MM.1S (cell line): ENCODE measurements at regions not wholly inside any gene's neighbourhood (a gene's known extent, or its start where the extent isn't known, plus 50 kb on each side); places are given as distances from the start of the nearest gene placed in this dataset.

Source experiments
- DNase-seq: peaks from one replicate; pipeline ENCODE4 v3.0.0-alpha.2; 2015
- H2AFZ ChIP-seq: fragments of 300-600 bp; sonication (generic); 2 replicates; pipeline ENCODE4 v1.6.0; 2016; ENCODE audit warnings: antibody characterized with exemption, low read length
- H3F3A ChIP-seq: fragments of 300-600 bp; sonication (generic); 2 replicates; pipeline ENCODE4 v1.6.1; 2016; ENCODE audit warnings: mild to moderate bottlenecking, antibody characterized with exemption, low read length, moderate library complexity, mixed read lengths; ENCODE audit not compliant: insufficient read depth
- H3K27ac ChIP-seq: fragments of 300-600 bp; sonication (generic); 2 replicates; pipeline ENCODE4 v1.5.1; 2016; ENCODE audit warnings: mild to moderate bottlenecking, low read length
- H3K27me3 ChIP-seq: fragments of 300-600 bp; sonication (generic); replicated peaks from 2 replicates; pipeline ENCODE4 v1.6.0; 2016; ENCODE audit warnings: low read length; ENCODE audit not compliant: insufficient read depth
- H3K36me3 ChIP-seq: fragments of 300-600 bp; sonication (generic); replicated peaks from 2 replicates; pipeline ENCODE4 v1.6.1; 2016; ENCODE audit warnings: mild to moderate bottlenecking, low read length, mixed read lengths; ENCODE audit not compliant: insufficient read depth
- H3K4me1 ChIP-seq: fragments of 300-600 bp; sonication (generic); 2 replicates; pipeline ENCODE4 v1.6.1; 2016; ENCODE audit warnings: low read length, mixed read lengths
- H3K4me2 ChIP-seq: fragments of 300-600 bp; sonication (generic); 2 replicates; pipeline ENCODE4 v1.6.0; 2016; ENCODE audit warnings: low read depth, low read length
- H3K4me3 ChIP-seq: fragments of 300-600 bp; sonication (generic); 2 replicates; pipeline ENCODE4 v1.5.1; 2016; ENCODE audit warnings: low read length, mixed read lengths
- H3K79me2 ChIP-seq: fragments of 300-600 bp; sonication (generic); 2 replicates; pipeline ENCODE4 v1.6.1; 2016; ENCODE audit warnings: mixed run types, low read length, mixed read lengths
- H3K9ac ChIP-seq: fragments of 300-600 bp; sonication (generic); 2 replicates; pipeline ENCODE4 v1.6.1; 2016; ENCODE audit warnings: low read length, mixed read lengths
- H3K9me2 ChIP-seq: fragments of 300-600 bp; sonication (generic); replicated peaks from 2 replicates; pipeline ENCODE4 v1.6.1; 2016; ENCODE audit warnings: mild to moderate bottlenecking, low read length, mixed read lengths; ENCODE audit not compliant: insufficient read depth
- H3K9me3 ChIP-seq: fragments of 300-600 bp; sonication (generic); replicated peaks from 2 replicates; pipeline ENCODE4 v1.6.1; 2016; ENCODE audit warnings: mild to moderate bottlenecking, low read length, mixed read lengths; ENCODE audit not compliant: insufficient read depth
- H4K20me1 ChIP-seq: fragments of 300-600 bp; sonication (generic); 2 replicates; pipeline ENCODE4 v1.6.1; 2016; ENCODE audit warnings: mild to moderate bottlenecking, low read length, moderate library complexity, mixed read lengths; ENCODE audit not compliant: insufficient read depth
- CTCF ChIP-seq: fragments of 300-600 bp; sonication (generic); IDR thresholded peaks from 2 replicates; pipeline ENCODE4 v1.5.1; 2016; ENCODE audit warnings: antibody characterized with exemption, low read length, mixed read lengths
- EZH2 ChIP-seq: fragments of 300-600 bp; sonication (generic); optimal IDR thresholded peaks from 2 replicates; pipeline ENCODE3; 2017; ENCODE audit warnings: low read depth, mild to moderate bottlenecking, antibody characterized with exemption, low read length, mixed read lengths
- EZH2phosphoT487 ChIP-seq: fragments of 300-600 bp; sonication (generic); IDR thresholded peaks from 2 replicates; pipeline ENCODE4 v1.6.1; 2018; ENCODE audit warnings: antibody characterized with exemption, low read length

GRCh38 chr12:125606312-125606711 is 541.1 kb downstream of the AACS start:
- no peak overlapping the region for H3K4me2 ChIP-seq
- TF ChIP-seq EZH2phosphoT487 (no peak), CTCF (no peak), EZH2 (no peak)
- no peaks in the 10 kb centered on the region for H3K4me1 ChIP-seq
- H3K9ac ChIP-seq = no peak overlapping the region
- H3K36me3 ChIP-seq = no peaks in the 10 kb centered on the region
- H3K9me2 ChIP-seq = no peaks in the 10 kb centered on the region
- DNase-seq = no peak
- H3K27ac ChIP-seq = no peak overlapping the region
- no peaks in the 10 kb centered on the region for H4K20me1 ChIP-seq
- no peaks in the 10 kb centered on the region for H3K27me3 ChIP-seq
- no peak overlapping the region for H3K4me3 ChIP-seq
- H3K9me3 ChIP-seq = no peaks in the 10 kb centered on the region
- H3K79me2 ChIP-seq = no peaks in the 10 kb centered on the region
- no peaks in the 10 kb centered on the region for H3F3A ChIP-seq
- no peak overlapping the region for H2AFZ ChIP-seq

- no peak overlapping the region for H3K27ac ChIP-seq
- H3K36me3 ChIP-seq = no peaks in the 10 kb centered on the region
- no peaks in the 10 kb centered on the region for H3K27me3 ChIP-seq
- no peaks in the 10 kb centered on the region for H3K9me3 ChIP-seq
- no peak overlapping the region for H2AFZ ChIP-seq
- no peak overlapping the region for H3K4me2 ChIP-seq
- no peak for TF ChIP-seq EZH2
- no peak for TF ChIP-seq CTCF
- no peak for TF ChIP-seq EZH2phosphoT487
- no peaks in the 10 kb centered on the region for H3K79me2 ChIP-seq
- no peaks in the 10 kb centered on the region for H3F3A ChIP-seq
- no peak overlapping the region for H3K4me3 ChIP-seq
- H3K4me1 ChIP-seq = no peaks in the 10 kb centered on the region
- DNase-seq = no peak
- no peaks in the 10 kb centered on the region for H4K20me1 ChIP-seq
- no peaks in the 10 kb centered on the region for H3K9me2 ChIP-seq
- no peak overlapping the region for H3K9ac ChIP-seq
Observed at GRCh38 chr12:125610292-125610691, 545.1 kb downstream of the AACS start.

GRCh38 chr12:125610971-125611370 is 545.7 kb downstream of the AACS start:
- Histone ChIP-seq H4K20me1 (no peaks in the 10 kb centered on the region), H3K4me2 (no peak overlapping the region), H3K9me2 (no peaks in the 10 kb centered on the region), H3K9me3 (no peaks in the 10 kb centered on the region), H3K27ac (no peak overlapping the region), H3K79me2 (no peaks in the 10 kb centered on the region), H2AFZ (no peak overlapping the region), H3K4me1 (no peaks in the 10 kb centered on the region), H3K9ac (no peak overlapping the region), H3F3A (no peaks in the 10 kb centered on the region), H3K4me3 (no peak overlapping the region), H3K27me3 (no peaks in the 10 kb centered on the region), H3K36me3 (no peaks in the 10 kb centered on the region)
- TF ChIP-seq EZH2phosphoT487 = no peak
- TF ChIP-seq CTCF = no peak
- no peak for TF ChIP-seq EZH2
- no peak for DNase-seq
